Endodermal cell (in vitro differentiated cells): ENCODE measurements at regions not wholly inside any gene's neighbourhood (a gene's known extent, or its start where the extent isn't known, plus 50 kb on each side); places are given as distances from the start of the nearest gene placed in this dataset.

ENCODE experiments used
- DNase-seq: peaks from one replicate; pipeline ENCODE4 v3.0.0-alpha.2; 2017
- H3K27ac ChIP-seq: 2 replicates; pipeline ENCODE4 v1.5.1; 2013; ENCODE audit warnings: mild to moderate bottlenecking, low read depth, low read length, moderate library complexity
- H3K27me3 ChIP-seq: 2 replicates; pipeline ENCODE4 v1.6.1; 2013; ENCODE audit warnings: mild to moderate bottlenecking, low read length, moderate library complexity; ENCODE audit not compliant: insufficient read depth, control insufficient read depth, poor library complexity, severe bottlenecking
- H3K36me3 ChIP-seq: 2 replicates; pipeline ENCODE4 v1.7.0; 2013; ENCODE audit warnings: mild to moderate bottlenecking, low read length, moderate library complexity; ENCODE audit not compliant: control insufficient read depth, insufficient read depth
- H3K4me1 ChIP-seq: one replicate; pipeline ENCODE4 v1.7.0; 2013; ENCODE audit warnings: low read length; ENCODE audit not compliant: control insufficient read depth, insufficient read depth
- H3K4me3 ChIP-seq: 2 replicates; pipeline ENCODE4 v1.5.1; 2013; ENCODE audit warnings: mild to moderate bottlenecking, low read length, moderate library complexity
- H3K9ac ChIP-seq: 2 replicates; pipeline ENCODE4 v1.6.1; 2013; ENCODE audit warnings: mild to moderate bottlenecking, low read length, moderate library complexity; ENCODE audit not compliant: poor library complexity, severe bottlenecking; ENCODE audit errors: extremely low read depth
- H3K9me3 ChIP-seq: 2 replicates; pipeline ENCODE4 v1.6.1; 2013; ENCODE audit warnings: mild to moderate bottlenecking, low read length, moderate library complexity; ENCODE audit not compliant: control insufficient read depth
- H3K27ac Mint-ChIP-seq: 2 replicates; pipeline ENCODE4 v1.8.0; 2020; ENCODE audit warnings: mixed read lengths
- H3K27me3 Mint-ChIP-seq: 2 replicates; pipeline ENCODE4 v1.8.0; 2021; ENCODE audit warnings: mild to moderate bottlenecking, mixed read lengths; ENCODE audit not compliant: insufficient read depth
- H3K36me3 Mint-ChIP-seq: 2 replicates; pipeline ENCODE4 v1.8.0; 2020; ENCODE audit warnings: low read depth, mixed read lengths
- H3K4me1 Mint-ChIP-seq: 2 replicates; pipeline ENCODE4 v1.8.0; 2020; ENCODE audit warnings: mixed read lengths
- H3K4me3 Mint-ChIP-seq: 2 replicates; pipeline ENCODE4 v1.8.0; 2020; ENCODE audit warnings: mild to moderate bottlenecking, moderate library complexity, mixed read lengths
- H3K9me3 Mint-ChIP-seq: 2 replicates; pipeline ENCODE4 v1.8.0; 2020; ENCODE audit warnings: mild to moderate bottlenecking, mixed read lengths
- WGBS, 2 experiments: methylation state at CpG; one replicate each; pipeline versions ENCODE4 v1.1.5 to v1.1.7; 2013; ENCODE audit warnings: missing lambda C conversion rate in 2 of 2, mixed read lengths in 1 of 2; ENCODE audit not compliant: insufficient coverage in 1 of 2, insufficient read length in 1 of 2; 5-methylcytosine and 5-hydroxymethylcytosine counted together
- TF ChIP-seq, protein P1 (sequence below): fragments of 200-600 bp; sonication (generic); conservative IDR thresholded peaks from 2 replicates; pipeline ENCODE4 v1.5.0; 2021; ENCODE audit warnings: antibody characterized with exemption, mild to moderate bottlenecking

DNA sequence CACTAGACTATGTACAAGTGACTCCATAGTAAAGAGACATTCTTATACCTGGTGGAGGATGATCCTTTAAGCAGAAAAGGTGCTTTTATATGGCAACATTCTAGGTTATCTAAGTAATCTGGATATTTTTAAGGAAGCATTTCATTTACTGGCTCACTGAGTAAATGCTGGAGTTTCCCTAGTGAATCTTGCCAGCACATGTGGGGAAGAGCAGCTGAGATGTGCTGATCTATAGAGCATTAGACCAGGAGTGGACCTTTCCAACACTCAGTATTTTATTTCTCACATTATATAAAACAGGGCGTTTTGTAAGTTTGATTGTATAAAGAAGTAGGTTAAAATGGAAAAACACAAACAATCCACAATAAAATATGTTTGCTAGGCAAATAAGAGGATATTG, 478.5 kb downstream of the ATP23 start:
- H3K27me3 ChIP-seq = no peaks in the 10 kb centered on the region
- H3K9me3 Mint-ChIP-seq = peaks cover 16% of the 10 kb centered on the region
- H3K27ac Mint-ChIP-seq = no peak overlapping the region
- peaks cover 7% of the 10 kb centered on the region for H3K4me1 ChIP-seq
- DNase-seq = no peak
- H3K36me3 ChIP-seq = no peaks in the 10 kb centered on the region
- H3K36me3 Mint-ChIP-seq = peaks cover 7% of the 10 kb centered on the region
- H3K4me1 Mint-ChIP-seq = peaks cover 30% of the 10 kb centered on the region
- H3K9me3 ChIP-seq = peaks cover 7% of the 10 kb centered on the region
- H3K27ac ChIP-seq = no peak overlapping the region
- H3K27me3 Mint-ChIP-seq = no peaks in the 10 kb centered on the region
- H3K9ac ChIP-seq = no peak overlapping the region
- H3K4me3 Mint-ChIP-seq = no peak overlapping the region
- no CpG with 5 or more reads among the region's 1 CpG for WGBS, 2 experiments
- TF ChIP-seq, protein P1, sequence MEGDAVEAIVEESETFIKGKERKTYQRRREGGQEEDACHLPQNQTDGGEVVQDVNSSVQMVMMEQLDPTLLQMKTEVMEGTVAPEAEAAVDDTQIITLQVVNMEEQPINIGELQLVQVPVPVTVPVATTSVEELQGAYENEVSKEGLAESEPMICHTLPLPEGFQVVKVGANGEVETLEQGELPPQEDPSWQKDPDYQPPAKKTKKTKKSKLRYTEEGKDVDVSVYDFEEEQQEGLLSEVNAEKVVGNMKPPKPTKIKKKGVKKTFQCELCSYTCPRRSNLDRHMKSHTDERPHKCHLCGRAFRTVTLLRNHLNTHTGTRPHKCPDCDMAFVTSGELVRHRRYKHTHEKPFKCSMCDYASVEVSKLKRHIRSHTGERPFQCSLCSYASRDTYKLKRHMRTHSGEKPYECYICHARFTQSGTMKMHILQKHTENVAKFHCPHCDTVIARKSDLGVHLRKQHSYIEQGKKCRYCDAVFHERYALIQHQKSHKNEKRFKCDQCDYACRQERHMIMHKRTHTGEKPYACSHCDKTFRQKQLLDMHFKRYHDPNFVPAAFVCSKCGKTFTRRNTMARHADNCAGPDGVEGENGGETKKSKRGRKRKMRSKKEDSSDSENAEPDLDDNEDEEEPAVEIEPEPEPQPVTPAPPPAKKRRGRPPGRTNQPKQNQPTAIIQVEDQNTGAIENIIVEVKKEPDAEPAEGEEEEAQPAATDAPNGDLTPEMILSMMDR = no peak
- no peak overlapping the region for H3K4me3 ChIP-seq

DNA sequence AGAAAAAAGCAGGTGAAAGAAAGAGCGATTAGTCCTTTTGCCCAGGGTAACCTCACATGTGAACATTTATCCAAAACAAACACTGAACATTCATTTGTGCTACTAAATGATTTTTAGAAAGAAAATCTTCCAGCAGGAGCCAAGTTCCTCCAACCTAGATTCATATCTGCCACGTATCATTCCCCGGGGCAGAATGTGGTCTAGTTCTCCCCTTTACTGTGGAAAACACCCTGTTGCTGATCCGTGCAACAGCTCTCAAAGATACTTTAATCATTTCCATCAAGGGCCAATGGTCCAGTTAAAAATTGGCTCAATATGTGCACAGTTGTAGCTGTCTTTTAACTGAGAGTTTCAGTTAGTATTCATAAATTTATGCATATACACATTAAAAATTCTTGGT, 479.1 kb downstream of the ATP23 start:
- peaks cover 7% of the 10 kb centered on the region for H3K9me3 ChIP-seq
- peaks cover 16% of the 10 kb centered on the region for H3K9me3 Mint-ChIP-seq
- 93 to 100% methylated on average over 2 to 4 of the region's 4 CpGs for WGBS, 2 experiments

DNA sequence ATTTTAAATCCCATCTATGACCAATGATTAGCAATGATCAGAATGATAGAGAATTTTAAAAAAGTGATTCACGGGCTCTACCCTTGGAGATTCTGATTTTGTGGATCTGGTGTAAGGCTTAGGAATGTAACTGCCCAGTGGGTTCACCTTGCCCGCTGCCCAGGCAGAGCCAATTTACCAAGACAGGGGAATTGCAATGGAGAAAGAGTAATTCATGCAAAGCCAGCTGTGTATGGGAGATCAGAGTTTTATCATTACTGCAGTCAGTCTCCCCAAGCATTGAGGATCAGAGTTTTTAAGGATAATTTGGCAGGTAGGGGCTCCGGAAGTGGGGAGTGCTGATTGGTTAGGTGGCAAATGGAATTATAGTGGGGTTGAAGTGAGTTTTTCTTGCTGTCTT, 480.6 kb downstream of the ATP23 start:
- Mint-ChIP-seq H3K27me3 (no peaks in the 10 kb centered on the region), H3K27ac (no peak overlapping the region), H3K36me3 (peaks cover 7% of the 10 kb centered on the region), H3K4me1 (peaks cover 36% of the 10 kb centered on the region), H3K4me3 (no peak overlapping the region), H3K9me3 (peaks cover 20% of the 10 kb centered on the region)
- no peaks in the 10 kb centered on the region for H3K36me3 ChIP-seq
- H3K9ac ChIP-seq = no peak overlapping the region
- peaks cover 13% of the 10 kb centered on the region for H3K4me1 ChIP-seq
- H3K27me3 ChIP-seq = no peaks in the 10 kb centered on the region
- no peak overlapping the region for H3K27ac ChIP-seq
- peaks cover 7% of the 10 kb centered on the region for H3K9me3 ChIP-seq
- H3K4me3 ChIP-seq = no peak overlapping the region
- DNase-seq = no peak
- WGBS, 2 experiments = 60 to 75% methylated on average over 2 to 3 of the region's 3 CpGs
- TF ChIP-seq, protein P1 = no peak

More for the DNA sequence above, 479.1 kb downstream of the ATP23 start:
- Histone ChIP-seq H3K9ac (no peak overlapping the region), H3K27me3 (no peaks in the 10 kb centered on the region), H3K27ac (no peak overlapping the region), H3K36me3 (no peaks in the 10 kb centered on the region), H3K4me1 (peaks cover 10% of the 10 kb centered on the region), H3K4me3 (no peak overlapping the region)
- peaks cover 7% of the 10 kb centered on the region for H3K36me3 Mint-ChIP-seq
- peaks cover 32% of the 10 kb centered on the region for H3K4me1 Mint-ChIP-seq
- no peaks in the 10 kb centered on the region for H3K27me3 Mint-ChIP-seq
- TF ChIP-seq, protein P1 = no peak
- H3K27ac Mint-ChIP-seq = no peak overlapping the region
- no peak for DNase-seq
- H3K4me3 Mint-ChIP-seq = no peak overlapping the region
